ENCODE measurements at regions not wholly inside any gene's neighbourhood (a gene's known extent, or its start where the extent isn't known, plus 50 kb on each side); places are given as distances from the start of the nearest gene placed in this dataset.

GRCh38 chr5:3948838-3949237 lies 353.2 kb downstream of the IRX1 start:
- H3K27me3 ChIP-seq (ENCODE audit: control insufficient read depth, insufficient read depth, low read length, poor library complexity, severe bottlenecking) = no peaks in the 10 kb centered on the region
- no peak for DNase-seq
- no peaks in the 10 kb centered on the region for H3K36me3 ChIP-seq (ENCODE audit: control insufficient read depth, insufficient read depth, low read length)
- H3K4me1 ChIP-seq (ENCODE audit: control insufficient read depth, insufficient read depth, low read length) = no peaks in the 10 kb centered on the region
- Mint-ChIP-seq H3K36me3 (ENCODE audit: low read depth) (no peaks in the 10 kb centered on the region), H3K9me3 (peaks cover 7% of the 10 kb centered on the region), H3K4me1 (peaks cover 5% of the 10 kb centered on the region), H3K27ac (no peak overlapping the region), H3K27me3 (ENCODE audit: insufficient read depth) (no peaks in the 10 kb centered on the region), H3K4me3 (no peak overlapping the region)
- H3K9me3 ChIP-seq (ENCODE audit: control insufficient read depth, low read length) = no peaks in the 10 kb centered on the region
- 80 to 99% methylated on average over 4 of the region's 4 CpGs for WGBS, 2 experiments (ENCODE audit: insufficient coverage in 1 of 2, insufficient read length in 1 of 2)
- H3K9ac ChIP-seq (ENCODE audit: extremely low read depth, low read length, poor library complexity, severe bottlenecking) = no peak overlapping the region
- no peak overlapping the region for H3K4me3 ChIP-seq (ENCODE audit: low read length)
- no peak for TF ChIP-seq CTCF (conservative IDR thresholded peaks at IDR 0.05)
- H3K27ac ChIP-seq (ENCODE audit: low read depth, low read length) = no peak overlapping the region

DNA sequence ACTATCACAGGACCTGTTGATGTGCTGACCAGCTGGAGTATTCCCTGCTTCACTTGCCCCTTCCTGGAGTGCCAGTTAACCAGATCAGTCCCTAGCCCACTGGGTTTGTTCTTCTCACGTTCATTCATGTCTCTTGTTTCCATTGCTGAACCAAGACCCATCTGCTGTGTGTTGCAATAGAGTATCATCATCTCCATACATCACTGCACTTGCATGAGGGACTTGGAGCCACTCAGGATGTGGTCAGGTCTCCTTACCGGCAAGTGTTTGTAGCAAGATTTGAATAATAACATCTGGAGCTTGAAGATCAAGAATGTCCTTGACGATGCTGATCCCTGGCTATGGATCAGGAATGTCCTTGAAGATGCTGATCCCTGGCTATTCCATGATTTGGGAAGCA lies 358.6 kb downstream of the IRX1 start:
- H3K27ac ChIP-seq (ENCODE audit: low read depth, low read length) = no peak overlapping the region
- 80 to 82% methylated on average over 2 to 3 of the region's 3 CpGs for WGBS, 2 experiments (ENCODE audit: insufficient coverage in 1 of 2, insufficient read length in 1 of 2)
- Mint-ChIP-seq H3K27ac (no peak overlapping the region), H3K9me3 (peaks cover 7% of the 10 kb centered on the region), H3K4me3 (no peak overlapping the region), H3K36me3 (ENCODE audit: low read depth) (no peaks in the 10 kb centered on the region), H3K27me3 (ENCODE audit: insufficient read depth) (no peaks in the 10 kb centered on the region), H3K4me1 (peaks cover 2% of the 10 kb centered on the region)
- H3K9ac ChIP-seq (ENCODE audit: extremely low read depth, low read length, poor library complexity, severe bottlenecking) = no peak overlapping the region
- no peaks in the 10 kb centered on the region for H3K36me3 ChIP-seq (ENCODE audit: control insufficient read depth, insufficient read depth, low read length)
- TF ChIP-seq CTCF (conservative IDR thresholded peaks at IDR 0.05) = no peak
- H3K4me3 ChIP-seq (ENCODE audit: low read length) = no peak overlapping the region
- no peaks in the 10 kb centered on the region for H3K4me1 ChIP-seq (ENCODE audit: control insufficient read depth, insufficient read depth, low read length)
- no peaks in the 10 kb centered on the region for H3K9me3 ChIP-seq (ENCODE audit: control insufficient read depth, low read length)
- H3K27me3 ChIP-seq (ENCODE audit: control insufficient read depth, insufficient read depth, low read length, poor library complexity, severe bottlenecking) = no peaks in the 10 kb centered on the region
- no peak for DNase-seq

DNA sequence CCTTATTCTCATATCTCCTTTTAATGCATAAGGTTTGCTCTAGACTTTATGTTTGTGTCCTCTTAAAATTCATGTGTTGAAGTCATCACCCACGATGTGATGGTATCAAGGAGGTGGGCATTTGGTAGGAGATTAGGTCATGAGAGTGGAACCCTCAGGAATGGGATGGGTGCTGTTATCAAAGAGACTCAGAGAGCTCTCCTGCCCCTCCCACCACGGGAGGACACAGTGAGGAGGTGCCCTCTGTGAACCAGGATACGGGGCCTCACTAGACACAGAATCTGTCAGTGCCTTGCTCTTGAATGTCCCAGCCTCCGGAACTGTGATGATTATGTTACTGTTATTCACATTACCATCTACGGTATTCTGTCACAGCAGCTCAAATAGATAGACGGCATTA lies 359.0 kb downstream of the IRX1 start:
- Histone ChIP-seq H3K27me3 (ENCODE audit: control insufficient read depth, insufficient read depth, low read length, poor library complexity, severe bottlenecking) (no peaks in the 10 kb centered on the region), H3K36me3 (ENCODE audit: control insufficient read depth, insufficient read depth, low read length) (no peaks in the 10 kb centered on the region), H3K4me1 (ENCODE audit: control insufficient read depth, insufficient read depth, low read length) (no peaks in the 10 kb centered on the region), H3K9me3 (ENCODE audit: control insufficient read depth, low read length) (no peaks in the 10 kb centered on the region), H3K9ac (ENCODE audit: extremely low read depth, low read length, poor library complexity, severe bottlenecking) (no peak overlapping the region), H3K4me3 (ENCODE audit: low read length) (no peak overlapping the region), H3K27ac (ENCODE audit: low read depth, low read length) (no peak overlapping the region)
- H3K36me3 Mint-ChIP-seq (ENCODE audit: low read depth) = no peaks in the 10 kb centered on the region
- WGBS, 2 experiments (ENCODE audit: insufficient coverage in 1 of 2, insufficient read length in 1 of 2) = 88 to 100% methylated on average over 2 to 6 of the region's 6 CpGs
- H3K4me3 Mint-ChIP-seq = no peak overlapping the region
- peaks cover 2% of the 10 kb centered on the region for H3K4me1 Mint-ChIP-seq
- no peak overlapping the region for H3K27ac Mint-ChIP-seq
- no peak for DNase-seq
- H3K27me3 Mint-ChIP-seq (ENCODE audit: insufficient read depth) = no peaks in the 10 kb centered on the region
- no peak for TF ChIP-seq CTCF (conservative IDR thresholded peaks at IDR 0.05)
- H3K9me3 Mint-ChIP-seq = peaks cover 7% of the 10 kb centered on the region

All from endodermal cell (in vitro differentiated cells).